Sigmoid colon (tissue), 6 donors: ENCODE measurements at regions not wholly inside any gene's neighbourhood (a gene's known extent, or its start where the extent isn't known, plus 50 kb on each side); places are given as distances from the start of the nearest gene placed in this dataset.

Source experiments
- DNase-seq: peaks from one replicate; pipeline ENCODE4 v3.0.0-alpha.2; 2019
- H3K27ac ChIP-seq, 4 donors: fragments of 200-600 bp; sonication (generic); one replicate each; pipeline ENCODE4 v1.5.1; 2016 to 2019; ENCODE audit warnings: mild to moderate bottlenecking in 1 of 4
- H3K27me3 ChIP-seq, 3 donors: fragments of 200-600 bp; sonication (generic); one replicate each; pipeline ENCODE4 v1.5.1; 2019; ENCODE audit warnings: mild to moderate bottlenecking in 1 of 3
- H3K36me3 ChIP-seq, 4 donors: fragments of 200-600 bp; sonication (generic); one replicate each; pipeline ENCODE4 v1.5.1; 2016 to 2019
- H3K4me1 ChIP-seq, 4 donors: fragments of 200-600 bp; sonication (generic); one replicate each; pipeline ENCODE4 v1.5.1; 2017 to 2019
- H3K4me3 ChIP-seq, 4 donors: fragments of 200-600 bp; sonication (generic); one replicate each; pipeline ENCODE4 v1.5.1; 2017 to 2019; ENCODE audit warnings: mild to moderate bottlenecking in 2 of 4, moderate library complexity in 1 of 4
- H3K9me3 ChIP-seq, 4 donors: fragments of 200-600 bp in 3 of 4; sonication (generic) in 3 of 4; one replicate each; pipeline versions ENCODE4 v1.5.1 to v1.6.1; 2013 to 2019
- EP300 ChIP-seq, 4 donors: sonication (generic); formaldehyde crosslinking; IDR thresholded peaks; one replicate each; pipeline ENCODE4 v1.6.1; 2017; ENCODE audit warnings: antibody characterized with exemption in 4 of 4
- POLR2A ChIP-seq, 2 donors: fragments of 450-650 bp; IDR thresholded peaks; one replicate each; pipeline ENCODE4 v1.6.1; 2016; ENCODE audit warnings: antibody characterized with exemption in 2 of 2, mild to moderate bottlenecking in 2 of 2, moderate library complexity in 2 of 2
- POLR2AphosphoS5 ChIP-seq, 4 donors: sonication (generic); formaldehyde crosslinking; IDR thresholded peaks; one replicate each; pipeline ENCODE4 v1.6.1; 2017; ENCODE audit warnings: antibody characterized with exemption in 4 of 4
- WGBS, 2 donors: extraction: QIAGEN DNeasy Blood & Tissue Kit; methylation state at CpG; one replicate each; pipeline ENCODE4 v1.1.7; 2013; 5-methylcytosine and 5-hydroxymethylcytosine counted together
- intact Hi-C: fragments of 100-400 bp; cut with DNase I; formaldehyde crosslinking; loops from one replicate; pipeline ENCODE4 v1.15.1; 2023
- TF ChIP-seq, protein P1 (sequence below), 4 experiments: fragments of 450-650 bp in 3 of 4; fragments of 200-600 bp in 1 of 4; IDR thresholded peaks; one replicate each; pipeline ENCODE4 v1.5.1; 2016 to 2019; ENCODE audit warnings: antibody characterized with exemption in 4 of 4, mild to moderate bottlenecking in 3 of 4, moderate library complexity in 2 of 4
- donor health status: healthy with polysubstance abuse.
- donor health status: healthy.

DNA sequence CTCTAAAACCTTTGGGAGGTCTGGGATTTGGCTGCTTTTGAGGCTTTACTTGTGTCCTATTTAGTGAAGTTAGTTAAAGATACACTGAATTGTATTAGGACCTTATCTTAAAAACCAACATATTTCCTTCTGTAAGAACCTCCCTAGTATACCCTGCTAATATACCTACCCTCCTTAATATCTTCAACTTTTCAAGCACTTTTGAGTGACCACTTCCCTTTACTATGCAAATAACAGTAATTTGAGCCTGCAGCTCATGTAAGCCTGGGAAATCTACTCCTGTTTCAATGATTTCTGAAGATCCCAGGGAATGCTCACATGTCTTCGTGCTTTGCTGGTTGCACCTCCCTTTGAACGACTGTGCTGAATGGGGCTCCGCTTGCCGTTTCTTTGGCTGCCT is 358.5 kb downstream of the YTHDC2 start:
- Histone ChIP-seq H3K27me3 (no peaks in the 10 kb centered on the region), H3K9me3 (peaks cover 0 to 1% (median 0%) of the 10 kb centered on the region in 4 donors), H3K4me3 (no peak overlapping the region), H3K4me1 (no peaks in the 10 kb centered on the region), H3K27ac (no peak overlapping the region), H3K36me3 (no peaks in the 10 kb centered on the region)
- DNase-seq = no peak
- intact Hi-C loops = no loop called here
- no peak for TF ChIP-seq POLR2A (IDR thresholded peaks at IDR 0.05)
- TF ChIP-seq, protein P1, sequence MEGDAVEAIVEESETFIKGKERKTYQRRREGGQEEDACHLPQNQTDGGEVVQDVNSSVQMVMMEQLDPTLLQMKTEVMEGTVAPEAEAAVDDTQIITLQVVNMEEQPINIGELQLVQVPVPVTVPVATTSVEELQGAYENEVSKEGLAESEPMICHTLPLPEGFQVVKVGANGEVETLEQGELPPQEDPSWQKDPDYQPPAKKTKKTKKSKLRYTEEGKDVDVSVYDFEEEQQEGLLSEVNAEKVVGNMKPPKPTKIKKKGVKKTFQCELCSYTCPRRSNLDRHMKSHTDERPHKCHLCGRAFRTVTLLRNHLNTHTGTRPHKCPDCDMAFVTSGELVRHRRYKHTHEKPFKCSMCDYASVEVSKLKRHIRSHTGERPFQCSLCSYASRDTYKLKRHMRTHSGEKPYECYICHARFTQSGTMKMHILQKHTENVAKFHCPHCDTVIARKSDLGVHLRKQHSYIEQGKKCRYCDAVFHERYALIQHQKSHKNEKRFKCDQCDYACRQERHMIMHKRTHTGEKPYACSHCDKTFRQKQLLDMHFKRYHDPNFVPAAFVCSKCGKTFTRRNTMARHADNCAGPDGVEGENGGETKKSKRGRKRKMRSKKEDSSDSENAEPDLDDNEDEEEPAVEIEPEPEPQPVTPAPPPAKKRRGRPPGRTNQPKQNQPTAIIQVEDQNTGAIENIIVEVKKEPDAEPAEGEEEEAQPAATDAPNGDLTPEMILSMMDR (IDR thresholded peaks at IDR 0.05) = no peak
- no peak for TF ChIP-seq EP300 (IDR thresholded peaks at IDR 0.05)
- TF ChIP-seq POLR2AphosphoS5 (IDR thresholded peaks at IDR 0.05) = no peak
- WGBS, 2 donors = 60 to 62% methylated on average over 4 of the region's 4 CpGs

DNA sequence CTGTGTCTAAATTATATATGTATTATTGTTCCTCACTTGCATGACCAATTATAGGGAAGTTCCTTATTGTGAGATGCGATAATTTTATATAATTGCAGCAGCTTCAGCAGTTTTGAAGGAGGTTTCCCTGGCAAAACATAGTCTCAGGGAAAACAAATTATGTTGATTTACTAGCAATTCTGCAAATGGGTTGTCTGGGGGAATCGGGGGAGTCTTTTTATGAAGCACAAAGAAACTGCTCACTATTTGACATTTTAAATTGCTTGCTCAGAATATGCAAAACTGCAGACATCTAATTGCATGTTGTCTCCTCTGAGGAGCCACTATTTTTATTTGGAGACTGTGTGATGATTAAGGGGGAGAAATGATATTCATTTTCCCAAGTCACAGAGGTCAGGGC is 361.6 kb downstream of the YTHDC2 start:
- TF ChIP-seq EP300 (IDR thresholded peaks at IDR 0.05) (no peak), POLR2A (IDR thresholded peaks at IDR 0.05) (no peak), POLR2AphosphoS5 (IDR thresholded peaks at IDR 0.05) (no peak)
- TF ChIP-seq, protein P1 (IDR thresholded peaks at IDR 0.05) = no peak
- H3K27me3 ChIP-seq = no peaks in the 10 kb centered on the region
- 63 to 83% methylated on average over 2 of the region's 2 CpGs for WGBS, 2 donors
- H3K4me1 ChIP-seq = no peaks in the 10 kb centered on the region
- H3K9me3 ChIP-seq = no peaks in the 10 kb centered on the region
- DNase-seq = no peak
- H3K4me3 ChIP-seq = no peak overlapping the region
- H3K36me3 ChIP-seq = no peaks in the 10 kb centered on the region
- intact Hi-C loops = no loop called here
- no peak overlapping the region for H3K27ac ChIP-seq

DNA sequence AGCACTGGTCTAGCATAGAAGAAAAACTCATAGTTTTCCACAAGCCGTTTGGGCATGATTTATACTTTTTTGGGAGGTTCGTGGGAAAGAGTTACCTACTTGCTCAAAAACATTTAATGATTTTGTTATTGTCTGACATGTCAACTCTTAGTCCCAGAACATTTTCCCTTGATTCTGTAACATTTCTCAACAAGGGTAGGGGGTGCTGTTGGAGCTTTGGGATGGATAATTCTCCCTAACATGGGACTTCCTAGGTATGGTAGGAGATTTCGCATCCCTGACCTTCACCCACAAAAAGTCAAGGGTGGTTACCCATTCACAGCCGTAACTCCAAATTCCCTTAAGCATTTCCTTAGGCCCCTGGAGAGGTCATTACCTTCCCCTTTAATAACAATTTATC is 378.0 kb downstream of the YTHDC2 start:
- no peak for TF ChIP-seq EP300 (IDR thresholded peaks at IDR 0.05)
- TF ChIP-seq, protein P1 (IDR thresholded peaks at IDR 0.05) = no peak
- no peak for TF ChIP-seq POLR2AphosphoS5 (IDR thresholded peaks at IDR 0.05)
- intact Hi-C loops = no loop called here
- 85 to 90% methylated on average over 4 of the region's 4 CpGs for WGBS, 2 donors
- H3K9me3 ChIP-seq = no peaks in the 10 kb centered on the region
- no peaks in the 10 kb centered on the region for H3K4me1 ChIP-seq
- no peaks in the 10 kb centered on the region for H3K36me3 ChIP-seq
- no peak for DNase-seq
- no peak overlapping the region for H3K4me3 ChIP-seq
- H3K27me3 ChIP-seq = no peaks in the 10 kb centered on the region
- no peak overlapping the region for H3K27ac ChIP-seq

DNA sequence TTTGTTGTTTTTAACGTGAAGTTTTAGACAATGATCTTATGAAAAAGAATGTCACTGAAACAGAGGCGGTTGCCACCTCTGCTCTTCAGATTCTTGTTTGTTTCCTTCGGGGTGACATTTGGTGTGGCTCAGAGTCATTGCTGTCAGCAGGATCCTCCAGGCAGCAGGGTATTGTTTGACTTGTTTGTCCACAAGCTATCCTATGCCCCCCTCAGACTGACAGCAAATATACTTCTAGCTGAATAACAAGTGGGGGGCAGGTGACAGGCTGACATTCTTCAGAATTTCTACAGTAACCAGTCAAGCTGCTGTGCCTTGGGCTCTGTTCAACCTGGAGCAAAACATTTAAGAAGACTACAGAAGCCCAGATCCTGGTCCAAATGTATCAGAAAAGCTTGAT is 383.3 kb downstream of the YTHDC2 start:
- no peak overlapping the region for H3K27ac ChIP-seq
- H3K4me3 ChIP-seq = no peak overlapping the region
- no peak for DNase-seq
- no peaks in the 10 kb centered on the region for H3K4me1 ChIP-seq
- no peaks in the 10 kb centered on the region for H3K9me3 ChIP-seq
- intact Hi-C loops = no loop called here
- H3K27me3 ChIP-seq = no peaks in the 10 kb centered on the region
- WGBS, 2 donors = 56 to 65% methylated on average over 3 of the region's 3 CpGs
- TF ChIP-seq POLR2AphosphoS5 (IDR thresholded peaks at IDR 0.05) = no peak
- TF ChIP-seq, protein P1 (IDR thresholded peaks at IDR 0.05) = no peak
- no peak for TF ChIP-seq POLR2A (IDR thresholded peaks at IDR 0.05)
- TF ChIP-seq EP300 (IDR thresholded peaks at IDR 0.05) = no peak
- no peaks in the 10 kb centered on the region for H3K36me3 ChIP-seq

DNA sequence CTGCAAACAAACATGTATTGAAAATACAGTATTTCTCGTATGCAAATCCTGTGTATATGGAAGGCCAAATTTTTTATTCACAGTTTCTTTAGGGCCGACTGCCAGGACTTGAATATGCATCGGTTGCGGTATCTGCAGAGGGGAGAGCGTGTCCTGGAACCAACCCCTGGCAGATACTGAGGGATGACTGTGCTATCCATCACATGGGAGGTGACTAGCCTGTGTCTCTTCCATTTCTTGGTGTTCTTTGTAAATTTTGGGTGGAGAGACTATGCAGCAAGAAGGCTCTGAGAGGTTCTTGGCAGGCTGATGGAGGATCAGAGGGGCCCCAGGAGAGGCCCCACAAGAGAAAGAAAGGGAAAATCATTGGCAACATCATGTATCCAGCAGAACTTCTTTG is 384.3 kb downstream of the YTHDC2 start:
- no peak for TF ChIP-seq POLR2A (IDR thresholded peaks at IDR 0.05)
- TF ChIP-seq POLR2AphosphoS5 (IDR thresholded peaks at IDR 0.05) = no peak
- no peak for TF ChIP-seq EP300 (IDR thresholded peaks at IDR 0.05)
- TF ChIP-seq, protein P1 (IDR thresholded peaks at IDR 0.05) = no peak
- intact Hi-C loops = no loop called here
- H3K9me3 ChIP-seq = no peaks in the 10 kb centered on the region

More for the DNA sequence above, 384.3 kb downstream of the YTHDC2 start:
- Histone ChIP-seq H3K27ac (no peak overlapping the region), H3K4me1 (no peaks in the 10 kb centered on the region), H3K4me3 (no peak overlapping the region), H3K27me3 (no peaks in the 10 kb centered on the region), H3K36me3 (no peaks in the 10 kb centered on the region)
- WGBS, 2 donors = 88 to 91% methylated on average over 5 of the region's 5 CpGs
- no peak for DNase-seq
